VCaP (cell line): ENCODE measurements at regions not wholly inside any gene's neighbourhood (a gene's known extent, or its start where the extent isn't known, plus 50 kb on each side); places are given as distances from the start of the nearest gene placed in this dataset.

Source experiments
- H3K27ac ChIP-seq: fragments of 450-650 bp; 2 replicates; pipeline ENCODE4 v1.5.1; 2017
- CTCF ChIP-seq: fragments of 450-650 bp; conservative IDR thresholded peaks from 2 replicates; pipeline ENCODE4 v1.5.1; 2017; ENCODE audit warnings: mild to moderate bottlenecking, moderate library complexity

- TF ChIP-seq CTCF, result no peak
- no peak overlapping the region for H3K27ac ChIP-seq
These were observed 155.1 kb upstream of the FZD8 start for GRCh38 chr10:35797187-35797586.

- peak overlapping the region; percentile 31; the same call in 1 of the 2 replicates for H3K27ac ChIP-seq
- no peak for TF ChIP-seq CTCF
These were observed 153.2 kb upstream of the FZD8 start for GRCh38 chr10:35795131-35795824.

GRCh38 chr10:35794703-35795102, 152.6 kb upstream of the FZD8 start:
- peak overlapping the region; percentile 31; the same call in 1 of the 2 replicates for H3K27ac ChIP-seq
- no peak for TF ChIP-seq CTCF

GRCh38 chr10:35792291-35792690, 150.2 kb upstream of the FZD8 start:
- H3K27ac ChIP-seq, result no peak overlapping the region
- TF ChIP-seq CTCF, result no peak

GRCh38 chr10:35789996-35790395, 147.9 kb upstream of the FZD8 start:
- TF ChIP-seq CTCF, result no peak
- H3K27ac ChIP-seq, result no peak overlapping the region

GRCh38 chr10:35784751-35785150, 142.7 kb upstream of the FZD8 start:
- peak overlapping the region; percentile 85 for H3K27ac ChIP-seq
- no peak for TF ChIP-seq CTCF

GRCh38 chr10:35783305-35783838, 141.3 kb upstream of the FZD8 start:
- H3K27ac ChIP-seq, result peak overlapping the region; percentile 85
- no peak for TF ChIP-seq CTCF
